ENCODE measurements at regions not wholly inside any gene's neighbourhood (a gene's known extent, or its start where the extent isn't known, plus 50 kb on each side); places are given as distances from the start of the nearest gene placed in this dataset.

GRCh38 chr5:99640646-99641045 lies 711.8 kb upstream of the CHD1 start:
- Mint-ChIP-seq H3K4me3 (no peak overlapping the region), H3K36me3 (ENCODE audit: low read depth) (no peaks in the 10 kb centered on the region), H3K27ac (no peak overlapping the region), H3K9me3 (no peaks in the 10 kb centered on the region), H3K4me1 (no peaks in the 10 kb centered on the region), H3K27me3 (ENCODE audit: low read depth) (no peaks in the 10 kb centered on the region)
- TF ChIP-seq, protein P1, sequence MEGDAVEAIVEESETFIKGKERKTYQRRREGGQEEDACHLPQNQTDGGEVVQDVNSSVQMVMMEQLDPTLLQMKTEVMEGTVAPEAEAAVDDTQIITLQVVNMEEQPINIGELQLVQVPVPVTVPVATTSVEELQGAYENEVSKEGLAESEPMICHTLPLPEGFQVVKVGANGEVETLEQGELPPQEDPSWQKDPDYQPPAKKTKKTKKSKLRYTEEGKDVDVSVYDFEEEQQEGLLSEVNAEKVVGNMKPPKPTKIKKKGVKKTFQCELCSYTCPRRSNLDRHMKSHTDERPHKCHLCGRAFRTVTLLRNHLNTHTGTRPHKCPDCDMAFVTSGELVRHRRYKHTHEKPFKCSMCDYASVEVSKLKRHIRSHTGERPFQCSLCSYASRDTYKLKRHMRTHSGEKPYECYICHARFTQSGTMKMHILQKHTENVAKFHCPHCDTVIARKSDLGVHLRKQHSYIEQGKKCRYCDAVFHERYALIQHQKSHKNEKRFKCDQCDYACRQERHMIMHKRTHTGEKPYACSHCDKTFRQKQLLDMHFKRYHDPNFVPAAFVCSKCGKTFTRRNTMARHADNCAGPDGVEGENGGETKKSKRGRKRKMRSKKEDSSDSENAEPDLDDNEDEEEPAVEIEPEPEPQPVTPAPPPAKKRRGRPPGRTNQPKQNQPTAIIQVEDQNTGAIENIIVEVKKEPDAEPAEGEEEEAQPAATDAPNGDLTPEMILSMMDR (IDR thresholded peaks at IDR 0.05; ENCODE audit: unreplicated experiment in 3 of 3), result no peak

DNA sequence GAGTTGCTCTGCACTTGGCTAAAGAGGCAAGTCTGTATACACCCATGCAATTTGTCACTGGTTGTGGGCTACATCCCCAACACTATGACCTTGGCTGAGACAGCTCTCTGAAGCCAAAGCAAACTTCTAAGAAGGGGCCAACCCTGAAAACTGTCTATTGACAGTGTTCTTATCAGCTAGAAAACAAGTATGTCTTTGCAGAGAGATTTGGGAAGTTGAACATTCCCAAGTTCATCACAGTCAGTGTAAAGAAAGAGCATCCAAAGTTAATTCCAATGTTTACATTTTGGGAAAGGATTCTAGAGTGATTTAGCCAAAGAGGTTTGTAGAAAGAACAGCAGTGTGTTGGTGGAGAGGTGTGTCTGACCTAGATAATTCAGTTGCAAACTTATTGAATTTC lies 711.1 kb upstream of the CHD1 start:
- H3K4me3 Mint-ChIP-seq, result no peak overlapping the region
- TF ChIP-seq, protein P1 (IDR thresholded peaks at IDR 0.05; ENCODE audit: unreplicated experiment in 3 of 3), result no peak
- no peaks in the 10 kb centered on the region for H3K4me1 Mint-ChIP-seq
- no peak overlapping the region for H3K27ac Mint-ChIP-seq
- no peaks in the 10 kb centered on the region for H3K36me3 Mint-ChIP-seq (ENCODE audit: low read depth)
- H3K9me3 Mint-ChIP-seq, result no peaks in the 10 kb centered on the region
- H3K27me3 Mint-ChIP-seq (ENCODE audit: low read depth), result no peaks in the 10 kb centered on the region

- no peaks in the 10 kb centered on the region for H3K36me3 Mint-ChIP-seq (ENCODE audit: low read depth)
- H3K9me3 Mint-ChIP-seq, result peaks cover 5% of the 10 kb centered on the region
- no peaks in the 10 kb centered on the region for H3K4me1 Mint-ChIP-seq
- H3K27me3 Mint-ChIP-seq (ENCODE audit: low read depth), result no peaks in the 10 kb centered on the region
- TF ChIP-seq, protein P1 (IDR thresholded peaks at IDR 0.05; ENCODE audit: unreplicated experiment in 3 of 3), result no peak
- H3K4me3 Mint-ChIP-seq, result no peak overlapping the region
- H3K27ac Mint-ChIP-seq, result no peak overlapping the region
Measured at GRCh38 chr5:99636663-99637062, 707.9 kb upstream of the CHD1 start.

- no peak overlapping the region for H3K4me3 Mint-ChIP-seq
- no peaks in the 10 kb centered on the region for H3K4me1 Mint-ChIP-seq
- H3K36me3 Mint-ChIP-seq (ENCODE audit: low read depth), result no peaks in the 10 kb centered on the region
- TF ChIP-seq, protein P1 (IDR thresholded peaks at IDR 0.05; ENCODE audit: unreplicated experiment in 3 of 3), result no peak
- peaks cover 10% of the 10 kb centered on the region for H3K9me3 Mint-ChIP-seq
- H3K27me3 Mint-ChIP-seq (ENCODE audit: low read depth), result no peaks in the 10 kb centered on the region
- no peak overlapping the region for H3K27ac Mint-ChIP-seq
Measured at GRCh38 chr5:99621772-99622681, 693.2 kb upstream of the CHD1 start.

DNA sequence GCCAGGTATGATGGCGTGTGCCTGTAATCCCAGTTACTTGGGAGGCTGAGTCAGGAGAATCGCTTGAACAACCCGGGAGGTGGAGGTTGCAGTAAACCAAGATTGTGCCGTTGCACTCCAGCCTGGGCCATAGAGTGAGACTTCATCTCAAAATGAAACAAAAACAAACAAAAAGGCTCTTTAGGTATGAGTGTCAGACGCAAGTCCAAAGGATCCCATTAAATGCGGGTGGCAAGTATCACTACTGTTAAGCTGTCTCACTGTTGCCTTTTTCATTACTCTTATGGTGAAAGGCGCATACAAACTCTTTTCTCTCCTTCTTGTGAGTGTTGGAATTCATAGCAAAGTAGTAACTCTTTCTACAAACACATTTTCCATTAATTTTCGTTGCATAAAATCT lies 688.5 kb upstream of the CHD1 start:
- H3K27ac Mint-ChIP-seq, result no peak overlapping the region
- H3K4me1 Mint-ChIP-seq, result no peaks in the 10 kb centered on the region
- TF ChIP-seq, protein P1 (IDR thresholded peaks at IDR 0.05; ENCODE audit: unreplicated experiment in 3 of 3), result no peak
- no peaks in the 10 kb centered on the region for H3K36me3 Mint-ChIP-seq (ENCODE audit: low read depth)
- H3K27me3 Mint-ChIP-seq (ENCODE audit: low read depth), result no peaks in the 10 kb centered on the region
- no peak overlapping the region for H3K4me3 Mint-ChIP-seq
- H3K9me3 Mint-ChIP-seq, result no peaks in the 10 kb centered on the region

GRCh38 chr5:99614888-99615287 lies 686.1 kb upstream of the CHD1 start:
- Mint-ChIP-seq H3K27ac (no peak overlapping the region), H3K27me3 (ENCODE audit: low read depth) (no peaks in the 10 kb centered on the region), H3K4me3 (no peak overlapping the region), H3K4me1 (no peaks in the 10 kb centered on the region), H3K9me3 (no peaks in the 10 kb centered on the region), H3K36me3 (ENCODE audit: low read depth) (no peaks in the 10 kb centered on the region)
- TF ChIP-seq, protein P1 (IDR thresholded peaks at IDR 0.05; ENCODE audit: unreplicated experiment in 3 of 3), result no peak

Measured in nephron (organoid).